T-helper 1 cell treated with Interleukin-12 subunit alpha and Interleukin-12 subunit beta and Interleukin-4 antibody, amounts not matched to agents 30 μg/mL and 1 μg/mL, for 36 hours (primary cell): ENCODE measurements at regions not wholly inside any gene's neighbourhood (a gene's known extent, or its start where the extent isn't known, plus 50 kb on each side); places are given as distances from the start of the nearest gene placed in this dataset.

Experiments used
- H3K27ac Mint-ChIP-seq: one replicate; pipeline ENCODE4 v1.8.0; 2021; ENCODE audit warnings: mild to moderate bottlenecking, mixed read lengths
- H3K27me3 Mint-ChIP-seq: one replicate; pipeline ENCODE4 v1.8.0; 2021; ENCODE audit warnings: low read depth, mixed read lengths
- H3K36me3 Mint-ChIP-seq: one replicate; pipeline ENCODE4 v1.8.0; 2021; ENCODE audit warnings: low read depth, mixed read lengths
- H3K4me1 Mint-ChIP-seq: one replicate; pipeline ENCODE4 v1.8.0; 2021; ENCODE audit warnings: low read depth, mixed read lengths
- H3K4me3 Mint-ChIP-seq: one replicate; pipeline ENCODE4 v1.8.0; 2021; ENCODE audit warnings: mild to moderate bottlenecking, moderate library complexity, mixed read lengths
- H3K9me3 Mint-ChIP-seq: one replicate; pipeline ENCODE4 v1.8.0; 2021; ENCODE audit warnings: mixed read lengths

DNA sequence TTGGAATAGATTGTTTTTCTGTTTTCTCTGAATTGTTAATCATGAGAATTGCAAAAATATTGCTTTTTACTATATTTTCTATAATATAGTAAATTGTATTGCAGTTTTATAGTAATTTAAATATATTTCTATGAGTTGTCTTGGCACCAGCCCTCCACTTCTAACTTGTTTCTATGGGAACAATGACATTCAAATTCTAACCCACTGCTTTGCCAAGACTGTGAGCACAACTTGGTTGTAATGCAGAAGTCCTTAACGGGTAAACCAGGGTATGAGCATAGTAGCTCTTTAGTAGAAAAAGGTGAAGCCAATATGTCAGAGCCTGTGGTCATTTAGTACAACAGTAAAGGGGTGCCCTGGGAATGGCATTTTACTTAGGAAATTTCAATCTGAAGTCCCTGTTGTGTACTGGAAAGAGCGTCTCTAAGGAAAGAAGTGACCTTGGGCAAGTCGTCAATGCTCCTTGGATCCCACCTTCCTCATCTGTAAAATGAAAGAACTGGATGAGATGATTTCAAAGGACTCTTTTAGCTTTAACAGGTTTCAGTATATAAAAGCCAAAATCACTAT, 283.3 kb downstream of the ATP23 start:
- Mint-ChIP-seq H3K4me1 (no peaks in the 10 kb centered on the region), H3K36me3 (no peaks in the 10 kb centered on the region), H3K27me3 (no peaks in the 10 kb centered on the region), H3K4me3 (no peak overlapping the region), H3K27ac (no peak overlapping the region), H3K9me3 (peaks cover 7% of the 10 kb centered on the region)

DNA sequence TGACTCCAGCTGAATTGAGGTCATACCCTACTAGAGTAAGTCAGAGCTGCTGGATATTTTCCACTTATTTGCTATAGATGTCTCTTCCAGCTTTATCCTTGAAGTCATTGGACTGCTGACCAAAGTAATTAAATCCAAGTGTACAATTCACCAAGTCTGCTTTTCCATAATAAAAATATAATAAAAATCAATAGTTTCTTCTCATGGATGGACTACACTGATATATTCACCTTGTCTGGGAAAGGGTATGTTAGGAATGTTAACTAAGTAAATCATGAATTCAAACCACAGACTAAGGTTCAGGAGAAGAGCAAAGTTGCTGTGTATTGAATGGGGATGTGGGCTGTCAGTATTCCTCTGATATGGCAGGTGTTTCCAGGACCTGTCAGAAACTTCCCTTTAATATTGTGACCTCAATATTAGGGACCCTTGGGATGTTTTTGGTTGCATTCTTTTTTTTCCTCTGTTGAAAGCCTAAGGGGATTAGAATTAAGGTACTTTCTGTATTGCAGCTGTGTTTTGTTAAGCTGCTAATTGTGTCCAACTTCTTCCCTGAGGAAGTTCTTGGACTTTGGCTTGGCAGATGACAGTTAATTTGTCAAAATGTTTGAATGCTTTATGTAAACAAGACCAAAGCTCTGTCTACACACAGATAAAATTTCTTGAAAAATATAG, 284.0 kb downstream of the ATP23 start:
- no peak overlapping the region for H3K27ac Mint-ChIP-seq
- no peak overlapping the region for H3K4me3 Mint-ChIP-seq
- H3K36me3 Mint-ChIP-seq = no peaks in the 10 kb centered on the region
- H3K27me3 Mint-ChIP-seq = no peaks in the 10 kb centered on the region
- no peaks in the 10 kb centered on the region for H3K4me1 Mint-ChIP-seq
- H3K9me3 Mint-ChIP-seq = peaks cover 7% of the 10 kb centered on the region

DNA sequence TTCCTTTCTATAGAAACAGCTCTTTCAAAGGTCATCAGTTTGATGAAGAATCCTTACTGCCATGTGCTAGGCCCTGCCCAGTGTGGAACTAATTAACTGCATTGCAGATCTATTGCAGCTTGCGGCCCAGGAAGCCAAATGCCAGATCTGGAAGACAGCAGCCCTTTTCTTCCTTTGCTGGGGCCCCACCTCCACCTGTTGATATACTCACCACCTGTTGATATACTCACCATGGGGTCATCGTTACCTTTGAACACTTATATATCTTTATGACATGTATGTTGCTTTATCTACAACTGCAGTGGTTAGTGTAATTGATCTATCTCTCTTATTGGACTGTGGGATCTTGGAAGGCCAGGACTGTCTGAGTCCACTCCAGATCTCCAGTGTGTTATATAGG, 292.5 kb downstream of the ATP23 start:
- Mint-ChIP-seq H3K4me1 (no peaks in the 10 kb centered on the region), H3K27me3 (peaks cover 4% of the 10 kb centered on the region), H3K4me3 (no peak overlapping the region), H3K9me3 (no peaks in the 10 kb centered on the region), H3K36me3 (no peaks in the 10 kb centered on the region), H3K27ac (no peak overlapping the region)

DNA sequence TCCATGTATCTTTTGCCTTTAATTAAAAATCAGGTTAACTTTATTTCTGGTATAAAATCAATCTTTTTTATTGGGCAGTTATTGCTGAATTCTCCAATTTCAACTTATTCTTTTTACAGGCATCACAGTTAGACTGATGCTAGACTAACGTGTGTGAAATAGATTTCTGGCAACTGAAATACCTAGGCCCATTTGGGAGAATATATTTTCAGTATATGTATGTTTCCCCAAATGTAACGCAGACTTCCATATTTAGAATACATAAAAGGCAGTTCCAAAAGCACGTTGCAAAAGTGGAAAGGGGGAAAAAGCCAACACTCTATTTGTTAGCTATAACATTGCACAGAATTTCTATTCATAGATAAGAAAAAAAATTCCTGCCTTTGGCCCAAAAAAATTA, 297.0 kb downstream of the ATP23 start:
- H3K27ac Mint-ChIP-seq = no peak overlapping the region
- no peak overlapping the region for H3K4me3 Mint-ChIP-seq
- H3K27me3 Mint-ChIP-seq = peaks cover 4% of the 10 kb centered on the region
- H3K9me3 Mint-ChIP-seq = no peaks in the 10 kb centered on the region
- H3K36me3 Mint-ChIP-seq = no peaks in the 10 kb centered on the region
- no peaks in the 10 kb centered on the region for H3K4me1 Mint-ChIP-seq

DNA sequence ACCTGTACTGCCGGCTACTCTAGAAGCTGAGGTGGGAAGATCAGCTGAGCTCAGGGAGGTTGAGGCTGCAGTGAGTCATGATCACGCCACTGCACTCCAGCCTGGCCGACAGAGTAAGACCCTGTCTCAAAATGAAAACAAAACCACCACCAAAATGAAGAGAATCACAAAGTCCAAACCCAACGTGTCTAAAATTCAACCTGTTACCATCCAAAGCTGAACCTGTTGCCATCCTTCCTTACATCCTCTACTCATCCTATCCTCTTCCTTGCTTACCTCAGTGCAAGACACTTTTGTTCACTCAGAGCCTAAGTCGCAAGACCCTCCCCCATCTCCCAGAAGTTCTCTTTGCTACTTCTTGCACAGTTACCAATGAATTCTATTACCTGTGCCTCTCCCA, 299.7 kb downstream of the ATP23 start:
- Mint-ChIP-seq H3K27me3 (peaks cover 1% of the 10 kb centered on the region), H3K4me3 (no peak overlapping the region), H3K9me3 (no peaks in the 10 kb centered on the region), H3K36me3 (no peaks in the 10 kb centered on the region), H3K4me1 (no peaks in the 10 kb centered on the region), H3K27ac (no peak overlapping the region)

DNA sequence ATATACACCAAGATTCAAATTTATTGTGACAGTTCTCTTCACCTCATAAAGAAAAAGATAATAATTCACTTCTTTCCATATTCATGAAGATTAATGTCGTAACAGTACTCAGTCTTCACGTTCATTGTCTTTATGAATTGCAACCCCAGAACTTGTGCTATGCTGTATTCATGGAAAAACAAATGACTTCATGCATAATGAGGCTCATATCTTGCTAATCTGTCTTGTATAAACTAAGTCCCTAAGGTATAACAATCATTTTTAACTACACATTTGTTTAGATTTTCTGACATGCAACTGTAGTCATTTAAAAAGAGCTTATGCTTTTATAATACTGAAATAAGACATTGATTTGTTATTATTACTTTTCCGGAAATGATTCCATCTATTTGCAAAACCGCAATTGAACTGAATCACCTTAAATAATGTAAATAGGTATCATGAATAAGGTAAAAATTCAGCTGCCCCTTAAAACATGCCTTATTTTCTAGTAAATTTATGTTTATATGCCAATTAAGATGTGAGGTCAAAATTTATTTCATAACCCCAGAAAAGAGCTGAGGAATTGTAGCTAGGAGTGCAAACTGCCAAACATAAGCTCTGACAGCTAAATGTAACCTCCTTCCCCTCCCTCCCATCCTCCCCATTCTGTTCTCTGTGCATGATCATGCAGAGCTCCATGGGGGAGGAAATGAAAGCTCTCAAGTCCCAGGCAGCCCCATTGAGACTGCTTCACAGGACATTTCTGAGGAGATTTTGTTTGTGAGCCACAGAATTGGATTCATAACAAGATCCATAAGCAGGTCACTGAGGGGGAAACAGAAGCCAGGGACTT, 301.6 kb downstream of the ATP23 start:
- Mint-ChIP-seq H3K4me1 (no peaks in the 10 kb centered on the region), H3K36me3 (no peaks in the 10 kb centered on the region), H3K27me3 (no peaks in the 10 kb centered on the region), H3K4me3 (no peak overlapping the region), H3K27ac (no peak overlapping the region), H3K9me3 (no peaks in the 10 kb centered on the region)

DNA sequence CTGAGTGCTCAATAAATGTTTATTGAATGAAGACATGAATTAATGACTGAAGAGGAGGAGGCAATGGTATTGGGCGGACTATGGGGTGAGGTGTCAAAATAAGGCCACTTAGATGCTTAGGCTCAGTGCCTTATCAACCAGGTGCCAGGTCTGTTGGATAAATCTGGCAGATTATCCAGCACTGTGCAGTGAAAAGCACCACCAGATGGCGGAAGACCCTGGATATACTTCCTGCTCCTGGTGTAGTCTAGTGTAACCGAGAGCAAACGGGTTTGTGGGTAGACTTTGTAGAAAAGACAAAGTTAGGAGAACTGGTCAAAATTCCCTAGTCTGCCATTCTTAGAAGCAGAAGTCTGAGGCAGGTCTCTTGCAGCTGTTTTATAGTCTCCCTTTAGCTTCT, 306.3 kb downstream of the ATP23 start:
- H3K9me3 Mint-ChIP-seq = no peaks in the 10 kb centered on the region
- no peak overlapping the region for H3K4me3 Mint-ChIP-seq
- H3K27me3 Mint-ChIP-seq = no peaks in the 10 kb centered on the region
- H3K36me3 Mint-ChIP-seq = no peaks in the 10 kb centered on the region
- no peak overlapping the region for H3K27ac Mint-ChIP-seq
- no peaks in the 10 kb centered on the region for H3K4me1 Mint-ChIP-seq

DNA sequence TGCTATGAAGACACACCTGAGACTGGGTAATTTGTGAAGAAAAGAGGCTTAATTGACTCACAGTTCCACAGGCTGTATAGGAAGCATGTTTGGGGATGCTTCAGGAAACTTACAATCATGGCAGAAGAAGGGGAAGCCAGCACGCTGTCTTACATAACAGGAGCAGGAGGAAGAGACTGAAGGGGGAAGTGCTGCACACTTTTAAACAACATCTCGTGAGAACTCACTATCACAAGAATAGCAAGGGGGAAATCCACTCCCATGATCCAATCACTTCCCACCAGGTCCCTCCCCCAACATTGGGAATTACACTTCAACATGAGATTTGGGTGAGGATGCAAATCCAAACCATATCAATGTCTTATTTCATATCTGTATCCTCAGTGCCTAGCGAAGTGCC, 307.2 kb downstream of the ATP23 start:
- Mint-ChIP-seq H3K4me1 (no peaks in the 10 kb centered on the region), H3K4me3 (no peak overlapping the region), H3K27ac (no peak overlapping the region), H3K27me3 (no peaks in the 10 kb centered on the region), H3K36me3 (no peaks in the 10 kb centered on the region), H3K9me3 (no peaks in the 10 kb centered on the region)

DNA sequence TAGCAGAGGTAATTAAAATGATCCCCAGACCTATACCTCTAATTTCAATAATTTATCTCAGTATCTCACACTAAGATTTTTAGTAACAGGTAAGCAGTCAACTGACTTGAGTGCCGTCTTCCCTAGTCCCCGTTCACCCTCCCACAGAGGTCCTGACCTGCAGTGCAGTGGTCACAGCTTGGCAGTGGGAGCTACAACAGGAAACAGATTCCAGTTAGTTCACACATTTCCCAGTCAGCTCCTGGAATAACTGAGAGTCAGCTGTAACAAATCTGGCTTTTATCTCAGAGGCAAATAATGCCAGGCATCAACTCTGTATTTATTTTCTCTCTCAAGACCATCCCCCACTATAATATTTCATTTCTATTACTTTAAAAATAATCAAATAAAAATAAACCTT, 308.2 kb downstream of the ATP23 start:
- no peak overlapping the region for H3K27ac Mint-ChIP-seq
- H3K4me3 Mint-ChIP-seq = no peak overlapping the region
- H3K27me3 Mint-ChIP-seq = no peaks in the 10 kb centered on the region
- H3K9me3 Mint-ChIP-seq = no peaks in the 10 kb centered on the region
- no peaks in the 10 kb centered on the region for H3K4me1 Mint-ChIP-seq
- no peaks in the 10 kb centered on the region for H3K36me3 Mint-ChIP-seq

DNA sequence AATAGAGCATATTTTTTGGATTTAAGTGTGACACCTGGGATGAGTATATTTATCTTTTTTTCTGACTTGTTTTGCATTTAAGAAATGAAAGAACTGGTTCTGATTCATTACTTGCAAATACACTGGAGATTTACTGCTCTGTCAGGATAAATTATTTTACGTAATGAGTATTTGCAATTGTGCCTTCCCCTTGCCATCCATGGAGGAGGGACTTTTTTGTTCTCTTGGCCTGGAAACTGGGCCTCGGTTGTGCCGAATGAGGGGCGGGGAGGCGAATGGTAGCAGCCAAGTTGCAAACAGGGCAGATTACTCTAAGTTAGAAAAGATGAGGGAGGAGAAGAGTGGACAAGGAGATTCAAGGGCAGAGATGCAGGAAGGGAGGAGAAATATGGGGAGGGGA, 308.7 kb downstream of the ATP23 start:
- Mint-ChIP-seq H3K4me3 (no peak overlapping the region), H3K27me3 (no peaks in the 10 kb centered on the region), H3K9me3 (no peaks in the 10 kb centered on the region), H3K36me3 (no peaks in the 10 kb centered on the region), H3K4me1 (no peaks in the 10 kb centered on the region), H3K27ac (no peak overlapping the region)

DNA sequence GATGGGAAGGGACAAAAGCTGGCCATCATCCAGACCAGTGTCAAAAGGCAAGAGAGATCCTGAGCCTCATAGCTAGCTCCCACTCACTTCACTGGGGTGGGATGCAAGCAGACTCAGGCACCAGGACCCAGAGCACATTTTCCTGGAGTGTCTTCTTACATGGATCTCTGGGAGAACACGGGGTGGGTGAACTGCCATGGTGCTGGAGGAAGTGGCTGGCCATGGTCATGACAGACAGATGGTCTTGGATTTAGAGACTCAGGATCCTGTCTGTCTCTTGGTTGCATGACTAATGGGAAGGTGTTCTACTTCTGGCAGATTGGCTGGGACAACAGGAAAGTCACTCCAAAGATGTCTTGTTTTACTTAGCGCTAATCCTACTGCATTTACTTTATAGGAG, 311.5 kb downstream of the ATP23 start:
- no peaks in the 10 kb centered on the region for H3K4me1 Mint-ChIP-seq
- H3K27ac Mint-ChIP-seq = no peak overlapping the region
- H3K27me3 Mint-ChIP-seq = no peaks in the 10 kb centered on the region

DNA sequence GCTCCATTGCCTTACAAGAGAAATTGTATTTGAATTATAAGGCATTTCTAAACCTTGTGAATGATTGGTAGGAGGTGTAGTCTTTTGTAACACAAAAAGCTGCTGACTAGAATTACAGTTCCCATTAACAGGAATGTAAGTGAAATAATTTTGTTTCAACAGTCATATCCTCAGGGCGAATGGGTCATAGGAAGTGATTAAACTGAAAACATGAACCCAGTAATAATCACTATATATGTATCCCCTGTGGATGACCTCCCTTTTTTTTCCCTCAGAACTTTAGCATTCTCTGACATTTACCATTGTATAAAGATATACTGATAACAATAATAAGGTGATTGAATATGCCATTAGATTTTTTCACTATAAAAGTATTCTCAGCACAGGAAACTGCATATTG, 312.3 kb downstream of the ATP23 start:
- no peaks in the 10 kb centered on the region for H3K36me3 Mint-ChIP-seq
- no peak overlapping the region for H3K27ac Mint-ChIP-seq
- H3K27me3 Mint-ChIP-seq = no peaks in the 10 kb centered on the region
- no peaks in the 10 kb centered on the region for H3K9me3 Mint-ChIP-seq
- H3K4me3 Mint-ChIP-seq = no peak overlapping the region
- no peaks in the 10 kb centered on the region for H3K4me1 Mint-ChIP-seq

More for the DNA sequence above, 311.5 kb downstream of the ATP23 start:
- Mint-ChIP-seq H3K9me3 (no peaks in the 10 kb centered on the region), H3K4me3 (no peak overlapping the region), H3K36me3 (no peaks in the 10 kb centered on the region)

DNA sequence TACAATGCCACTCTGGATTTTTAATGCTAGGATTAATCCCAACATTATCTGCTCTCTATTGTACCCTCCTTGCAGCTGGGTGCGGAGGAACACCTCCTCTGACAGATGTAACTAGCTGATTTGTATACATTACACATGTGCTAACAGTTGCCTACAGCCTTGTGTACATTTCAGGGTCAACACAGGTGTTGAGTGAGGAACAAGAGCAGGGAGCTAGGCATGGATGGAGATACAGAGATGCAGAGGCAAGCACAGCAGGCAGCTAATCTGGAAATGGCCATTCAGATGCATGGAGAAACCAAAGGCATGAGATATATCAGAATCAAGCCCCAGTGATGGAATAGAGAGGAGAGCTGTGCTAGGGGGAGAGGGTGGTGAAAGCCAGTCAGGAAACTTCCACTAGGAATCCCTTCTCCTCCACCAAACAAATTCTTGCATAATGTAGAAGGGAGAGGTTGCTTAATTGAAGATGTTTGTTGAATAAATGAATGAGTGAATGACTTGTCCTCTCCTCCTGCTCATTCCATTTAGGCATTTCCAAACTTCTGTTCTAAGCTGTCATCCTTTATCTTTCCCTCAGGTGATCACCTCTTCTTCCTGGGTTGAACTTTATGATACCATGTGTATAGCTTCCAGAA, 313.2 kb downstream of the ATP23 start:
- no peaks in the 10 kb centered on the region for H3K9me3 Mint-ChIP-seq
- H3K4me1 Mint-ChIP-seq = no peaks in the 10 kb centered on the region
- no peaks in the 10 kb centered on the region for H3K36me3 Mint-ChIP-seq
- H3K27me3 Mint-ChIP-seq = no peaks in the 10 kb centered on the region
- no peak overlapping the region for H3K27ac Mint-ChIP-seq
- no peak overlapping the region for H3K4me3 Mint-ChIP-seq

DNA sequence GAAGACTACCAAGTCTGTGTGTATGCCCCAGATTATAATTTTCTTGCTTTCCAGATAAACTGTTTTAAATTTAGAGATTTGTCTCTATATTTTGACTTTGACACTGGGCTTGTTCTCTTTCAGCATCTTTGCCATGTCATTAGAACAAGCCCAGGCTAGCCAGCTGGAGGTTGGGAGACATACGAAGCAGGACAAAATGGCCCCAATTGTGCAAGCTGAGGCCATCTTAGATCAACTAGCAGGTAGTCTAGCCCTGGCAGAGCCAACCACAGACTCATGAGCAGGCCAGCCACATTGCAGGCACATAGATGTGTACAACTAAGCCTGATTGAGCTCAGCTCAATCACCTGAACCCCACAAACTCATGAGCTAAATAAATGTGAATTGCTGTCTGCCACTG, 321.4 kb downstream of the ATP23 start:
- no peaks in the 10 kb centered on the region for H3K4me1 Mint-ChIP-seq
- H3K4me3 Mint-ChIP-seq = no peak overlapping the region
- no peaks in the 10 kb centered on the region for H3K36me3 Mint-ChIP-seq
- H3K27ac Mint-ChIP-seq = no peak overlapping the region
- peaks cover 4% of the 10 kb centered on the region for H3K9me3 Mint-ChIP-seq
- no peaks in the 10 kb centered on the region for H3K27me3 Mint-ChIP-seq

DNA sequence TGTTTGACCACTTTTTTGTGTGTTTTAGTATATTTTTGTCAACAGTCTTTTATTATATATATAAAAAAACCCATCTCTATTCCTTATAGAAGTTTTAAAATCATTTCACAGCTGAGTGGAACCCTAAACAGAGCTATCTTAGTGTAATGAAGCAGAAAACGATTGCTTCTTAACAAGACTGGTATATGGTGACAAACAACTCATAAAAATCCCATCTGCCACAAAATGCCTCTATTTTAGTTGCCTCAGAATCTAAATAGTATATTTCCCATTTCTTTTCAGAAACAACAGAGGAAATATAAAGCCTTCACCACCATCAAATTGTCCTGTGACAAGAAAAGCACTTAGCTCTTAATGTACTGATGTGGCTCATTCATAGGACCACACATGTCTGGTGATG, 322.4 kb downstream of the ATP23 start:
- H3K9me3 Mint-ChIP-seq = peaks cover 4% of the 10 kb centered on the region

More for the DNA sequence above, 322.4 kb downstream of the ATP23 start:
- H3K27ac Mint-ChIP-seq = no peak overlapping the region
- no peaks in the 10 kb centered on the region for H3K36me3 Mint-ChIP-seq
- no peaks in the 10 kb centered on the region for H3K27me3 Mint-ChIP-seq
- no peaks in the 10 kb centered on the region for H3K4me1 Mint-ChIP-seq
- no peak overlapping the region for H3K4me3 Mint-ChIP-seq
